Ovary (tissue), 3 donors: ENCODE measurements at regions not wholly inside any gene's neighbourhood (a gene's known extent, or its start where the extent isn't known, plus 50 kb on each side); places are given as distances from the start of the nearest gene placed in this dataset.

Experiments used
- CTCF ChIP-seq, 3 donors: fragments of 450-650 bp in 2 of 3; fragments of 200-600 bp in 1 of 3; IDR thresholded peaks; one replicate each; pipeline versions ENCODE4 v1.5.1 to v1.8.0; 2016 to 2022; ENCODE audit warnings: antibody characterized with exemption in 3 of 3, mild to moderate bottlenecking in 1 of 3
- EP300 ChIP-seq: sonication (generic); formaldehyde crosslinking; IDR thresholded peaks from one replicate; pipeline ENCODE4 v1.6.1; 2017; ENCODE audit warnings: antibody characterized with exemption
- POLR2A ChIP-seq: fragments of 450-650 bp; IDR thresholded peaks from one replicate; pipeline ENCODE4 v1.6.1; 2017; ENCODE audit warnings: antibody characterized with exemption, mild to moderate bottlenecking, moderate library complexity
- donor health status: DM: no; HTN: no; CAD: no.

GRCh38 chr16:5870886-5871691 lies 773.5 kb upstream of the EEF2KMT start:
- TF ChIP-seq CTCF (IDR thresholded peaks at IDR 0.05) (no peak), POLR2A (no peak), EP300 (no peak)
